HepG2 (cell line): ENCODE measurements at regions not wholly inside any gene's neighbourhood (a gene's known extent, or its start where the extent isn't known, plus 50 kb on each side); places are given as distances from the start of the nearest gene placed in this dataset.

Source experiments
- ATAC-seq: fragments of 200-7000 bp; cut with Tn5 transposase; 3 replicates; pipeline ENCODE4 v1.9.1; 2020; ENCODE audit warnings: mild to moderate bottlenecking, moderate library complexity
- BruUV-seq: library from RNA; stranded (reverse); fragments of 400-500 nt; replicated peaks from 2 replicates; lab custom pipeline; 2021; lab: Mats Ljungman, UMichigan
- CTCF ChIA-PET: fragments of 300-600 bp; formaldehyde crosslinking; extraction: SDS; loops from one replicate; lab custom pipeline; 2021; ENCODE audit warnings: low total read pairs, inconsistent platforms, low intra/inter-chr PET ratio; lab: Yijun Ruan, JAX
- POLR2A ChIA-PET: fragments of 350-600 bp; sonication (Branson Sonifier 250); formaldehyde crosslinking; loops from one replicate; lab custom pipeline; 2020; ENCODE audit warnings: antibody characterized with exemption, inconsistent platforms; lab: Yijun Ruan, JAX
- DNase-seq: peaks from one replicate; pipeline ENCODE4 v3.0.0-alpha.2; 2015; ENCODE audit warnings: low spot score
- FAIRE-seq: peaks from 3 replicates; lab custom pipeline; 2011; peaks lifted over from hg19 to GRCh38; lab: Jason Lieb, UNC
- H2AFZ ChIP-seq: one replicate; pipeline ENCODE4 v1.6.1; 2011; ENCODE audit warnings: low read length, inconsistent platforms
- H3K27ac ChIP-seq: fragments of 300-600 bp; 3 replicates; pipeline ENCODE4 v1.8.0; 2011; ENCODE audit warnings: mixed run types, mild to moderate bottlenecking, mixed read lengths, low read length, inconsistent platforms; ENCODE audit not compliant: insufficient read depth; ENCODE audit errors: extremely low read length
- H3K27me3 ChIP-seq, 2 experiments: fragments of 200-600 bp in 1 of 2; 2 replicates in 1 of 2; 3 replicates in 1 of 2; pipeline versions ENCODE4 v1.6.0 to v1.8.0; 2011; ENCODE audit warnings: low read length in 2 of 2, mild to moderate bottlenecking in 2 of 2, moderate library complexity in 2 of 2, inconsistent platforms in 1 of 2; ENCODE audit not compliant: insufficient read depth in 2 of 2, control insufficient read depth in 1 of 2
- H3K36me3 ChIP-seq, 2 experiments: fragments of 200-600 bp in 1 of 2; replicated peaks in 1 of 2; 2 replicates in 1 of 2; 3 replicates in 1 of 2; pipeline versions ENCODE4 v1.5.1 to v1.8.0; 2011; ENCODE audit warnings: low read length in 2 of 2, inconsistent platforms in 1 of 2; ENCODE audit not compliant: insufficient read depth in 2 of 2, control insufficient read depth in 1 of 2
- H3K4me1 ChIP-seq: 2 replicates; pipeline ENCODE4 v1.5.1; 2012; ENCODE audit warnings: low read length, inconsistent platforms; ENCODE audit not compliant: insufficient read depth
- H3K4me2 ChIP-seq: 2 replicates; pipeline ENCODE4 v1.6.0; 2011; ENCODE audit warnings: low read depth, low read length, inconsistent platforms
- H3K4me3 ChIP-seq, 3 experiments: fragments of 200-600 bp in 1 of 3; sonication (generic), shearing (Covaris generic) in 1 of 3; replicated peaks in 1 of 3; 2 replicates each; pipeline ENCODE4 v1.5.1; 2011 to 2016; ENCODE audit warnings: low read length in 3 of 3, inconsistent platforms in 2 of 3, low read depth in 2 of 3, mild to moderate bottlenecking in 2 of 3, control low read depth in 1 of 3, mixed read lengths in 1 of 3; ENCODE audit not compliant: insufficient read depth in 1 of 3
- H3K79me2 ChIP-seq: one replicate; pipeline ENCODE4 v1.6.1; 2011; ENCODE audit warnings: low read length, inconsistent platforms; ENCODE audit not compliant: insufficient read depth
- H3K9ac ChIP-seq: 2 replicates; pipeline ENCODE4 v1.6.0; 2011; ENCODE audit warnings: mild to moderate bottlenecking, low read depth, low read length, inconsistent platforms; ENCODE audit not compliant: insufficient read depth
- H3K9me3 ChIP-seq: 2 replicates; pipeline ENCODE4 v1.5.1; 2012; ENCODE audit warnings: mild to moderate bottlenecking, low read length
- H4K20me1 ChIP-seq: 2 replicates; pipeline ENCODE4 v1.6.0; 2011; ENCODE audit warnings: inconsistent platforms, mild to moderate bottlenecking, low read length, moderate library complexity; ENCODE audit not compliant: insufficient read depth
- ARNTL ChIP-seq: sonication (generic); formaldehyde crosslinking; IDR thresholded peaks from 2 replicates; pipeline ENCODE4 v1.4.0; 2020; ENCODE audit warnings: mild to moderate bottlenecking, missing genetic modification reagents
- HNRNPL ChIP-seq: fragments of 200-400 bp; formaldehyde crosslinking; IDR thresholded peaks from 2 replicates; pipeline ENCODE4 v1.6.1; 2017; ENCODE audit warnings: mild to moderate bottlenecking, low read depth, low read length
- ISL2 ChIP-seq: sonication (generic); formaldehyde crosslinking; IDR thresholded peaks from 2 replicates; pipeline ENCODE4 v1.5.0; 2020; ENCODE audit warnings: missing genetic modification reagents
- MXD4 ChIP-seq: IDR thresholded peaks from 2 replicates; pipeline ENCODE4 v1.6.1; 2016; ENCODE audit warnings: mild to moderate bottlenecking, missing biosample characterization, missing genetic modification reagents
- NR2F2 ChIP-seq: IDR thresholded peaks from 2 replicates; pipeline ENCODE4 v1.6.1; 2012; ENCODE audit warnings: low read depth, inconsistent platforms, borderline replicate concordance
- RFXAP ChIP-seq: sonication (generic); formaldehyde crosslinking; IDR thresholded peaks from 2 replicates; pipeline ENCODE4 v1.4.0; 2020; ENCODE audit warnings: missing genetic modification reagents, borderline replicate concordance
- ZFP37 ChIP-seq: sonication (generic); formaldehyde crosslinking; IDR thresholded peaks from 2 replicates; pipeline ENCODE4 v1.4.0; 2020; ENCODE audit warnings: missing genetic modification reagents, borderline replicate concordance
- ZFP90 ChIP-seq: sonication (generic); formaldehyde crosslinking; IDR thresholded peaks from 2 replicates; pipeline ENCODE4 v1.8.0; 2022; ENCODE audit warnings: missing genetic modification reagents, mild to moderate bottlenecking, inconsistent platforms, borderline replicate concordance
- ZNF431 ChIP-seq: sonication (generic); formaldehyde crosslinking; IDR thresholded peaks from 2 replicates; pipeline ENCODE4 v1.9.0; 2022; ENCODE audit warnings: missing genetic modification reagents, low read depth, mild to moderate bottlenecking, borderline replicate concordance
- ZNF564 ChIP-seq: sonication (generic); formaldehyde crosslinking; IDR thresholded peaks from 2 replicates; pipeline ENCODE4 v1.8.1; 2023; ENCODE audit warnings: mild to moderate bottlenecking, missing genetic modification reagents
- ZNF724P ChIP-seq: sonication (generic); formaldehyde crosslinking; IDR thresholded peaks from 2 replicates; pipeline ENCODE4 v1.8.0; 2022; ENCODE audit warnings: missing genetic modification reagents, borderline replicate concordance
- ZNF790 ChIP-seq: sonication (generic); formaldehyde crosslinking; IDR thresholded peaks from 2 replicates; pipeline ENCODE4 v1.8.0; 2022; ENCODE audit warnings: missing genetic modification reagents, mild to moderate bottlenecking, borderline replicate concordance
- WGBS: methylation state at CpG from one replicate; pipeline ENCODE4 v1.1.6; 2017; ENCODE audit warnings: low lambda C conversion rate; 5-methylcytosine and 5-hydroxymethylcytosine counted together
- in situ Hi-C: cut with HindIII; loops from 2 replicates; pipeline ENCODE4 v1.10.0; 2017; ENCODE audit warnings: low pct_unique_long_range_greater_than_20kb; ENCODE audit not compliant: extremely low pct_ligation_motif_present
- intact Hi-C: fragments of 100-400 bp; cut with micrococcal nuclease; formaldehyde crosslinking; loops from one replicate; pipeline ENCODE4 v1.10.0; 2022; ENCODE audit not compliant: unreplicated experiment
- TF ChIP-seq, protein P1 (sequence below): IDR thresholded peaks from 2 replicates; pipeline ENCODE4 v1.6.1; 2016; ENCODE audit warnings: missing genetic modification reagents, missing compliant biosample characterization
- TF ChIP-seq, protein P2 (sequence below): sonication (generic); formaldehyde crosslinking; IDR thresholded peaks from 2 replicates; pipeline ENCODE4 v1.8.0; 2022; ENCODE audit warnings: missing genetic modification reagents, mild to moderate bottlenecking, borderline replicate concordance

DNA sequence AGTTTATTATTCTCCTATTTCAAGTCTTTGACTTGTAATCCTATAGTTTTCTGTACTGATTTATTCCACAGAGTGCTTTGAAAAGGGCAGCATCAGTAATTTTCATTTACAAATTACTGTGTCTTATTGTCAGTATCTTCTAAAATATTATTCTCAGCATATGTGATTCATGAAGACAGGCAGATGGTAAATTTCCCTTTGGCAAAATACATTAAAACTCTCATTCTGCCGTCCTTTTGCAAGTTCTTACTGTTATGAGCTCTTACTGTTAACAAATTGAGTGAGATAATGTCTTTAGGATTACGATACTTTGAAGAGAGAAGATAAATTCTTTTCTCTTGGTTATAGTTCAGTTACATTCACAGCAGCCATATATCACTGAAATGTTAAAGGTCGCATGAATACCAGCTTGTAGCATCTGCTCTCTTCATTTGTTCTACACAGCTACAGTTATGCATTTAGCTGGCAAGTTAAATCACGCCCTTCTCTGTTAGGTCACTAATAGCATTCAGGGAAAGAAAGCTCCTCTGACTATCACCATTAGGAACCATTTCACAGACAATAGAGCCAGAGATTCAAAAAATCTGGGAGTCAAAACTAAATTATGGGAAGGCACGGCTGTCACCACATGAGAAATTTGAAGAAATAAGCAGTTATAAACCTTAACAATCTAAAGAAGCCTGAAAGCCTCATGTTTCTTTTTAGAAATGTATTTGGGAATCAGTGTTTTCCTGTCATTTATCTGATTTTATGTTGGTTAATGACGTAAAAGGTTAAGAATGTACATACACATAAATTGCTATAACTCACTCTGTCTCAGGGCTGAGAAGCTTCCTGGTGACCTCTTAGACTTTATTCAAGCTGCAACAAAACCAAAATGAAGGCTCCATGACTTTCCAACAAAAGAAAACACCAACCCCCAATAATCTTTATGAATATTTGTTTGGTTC lies 109.6 kb upstream of the SP4 start:
- WGBS: 1% methylated on average over 6 of the region's 6 CpGs
- H3K79me2 ChIP-seq: no peaks in the 10 kb centered on the region
- H3K4me2 ChIP-seq: no peak overlapping the region
- H3K27me3 ChIP-seq: no peaks in the 10 kb centered on the region
- DNase-seq: no peak
- H2AFZ ChIP-seq: no peak overlapping the region
- ATAC-seq: no peak
- no TSS peak for BruUV-seq
- no peaks in the 10 kb centered on the region for H3K36me3 ChIP-seq
- H4K20me1 ChIP-seq: no peaks in the 10 kb centered on the region
- intact Hi-C loops: no loop called here
- H3K4me3 ChIP-seq: no peak overlapping the region
- no peaks in the 10 kb centered on the region for H3K4me1 ChIP-seq
- H3K9me3 ChIP-seq: no peaks in the 10 kb centered on the region
- CTCF ChIA-PET: no interaction called here
- H3K9ac ChIP-seq: no peak overlapping the region
- TF ChIP-seq NR2F2: no peak
- no peak for TF ChIP-seq ZNF724P
- no peak for TF ChIP-seq ZFP37 (CRISPR knock-in tag)
- TF ChIP-seq RFXAP (CRISPR knock-in tag): no peak
- TF ChIP-seq, protein P1, sequence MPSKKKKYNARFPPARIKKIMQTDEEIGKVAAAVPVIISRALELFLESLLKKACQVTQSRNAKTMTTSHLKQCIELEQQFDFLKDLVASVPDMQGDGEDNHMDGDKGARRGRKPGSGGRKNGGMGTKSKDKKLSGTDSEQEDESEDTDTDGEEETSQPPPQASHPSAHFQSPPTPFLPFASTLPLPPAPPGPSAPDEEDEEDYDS (CRISPR knock-in tag): no peak
- TF ChIP-seq, protein P2, sequence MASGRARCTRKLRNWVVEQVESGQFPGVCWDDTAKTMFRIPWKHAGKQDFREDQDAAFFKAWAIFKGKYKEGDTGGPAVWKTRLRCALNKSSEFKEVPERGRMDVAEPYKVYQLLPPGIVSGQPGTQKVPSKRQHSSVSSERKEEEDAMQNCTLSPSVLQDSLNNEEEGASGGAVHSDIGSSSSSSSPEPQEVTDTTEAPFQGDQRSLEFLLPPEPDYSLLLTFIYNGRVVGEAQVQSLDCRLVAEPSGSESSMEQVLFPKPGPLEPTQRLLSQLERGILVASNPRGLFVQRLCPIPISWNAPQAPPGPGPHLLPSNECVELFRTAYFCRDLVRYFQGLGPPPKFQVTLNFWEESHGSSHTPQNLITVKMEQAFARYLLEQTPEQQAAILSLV: no peak
- no peak for TF ChIP-seq ISL2 (CRISPR knock-in tag)
- no peak for TF ChIP-seq ZNF431 (CRISPR knock-in tag)
- no peak for TF ChIP-seq MXD4 (CRISPR knock-in tag)
- no peak for TF ChIP-seq HNRNPL
- TF ChIP-seq ZFP90: no peak
- no peak for TF ChIP-seq ZNF790
- no peak for TF ChIP-seq ZNF564 (CRISPR knock-in tag)
- no peak for TF ChIP-seq ARNTL
- H3K27ac ChIP-seq: no peak overlapping the region
- in situ Hi-C loops: no loop called here
- FAIRE-seq: no peak
- POLR2A ChIA-PET: no interaction called here
